HG02610 (cell line): ENCODE measurements at regions not wholly inside any gene's neighbourhood (a gene's known extent, or its start where the extent isn't known, plus 50 kb on each side); places are given as distances from the start of the nearest gene placed in this dataset.

Experiments used
- ATAC-seq: cut with Tn5 transposase; IDR thresholded peaks from one replicate; pipeline ENCODE4 v1.9.1; 2021; ENCODE audit warnings: mild to moderate bottlenecking, moderate library complexity; ENCODE audit not compliant: unreplicated experiment

- no peak for ATAC-seq
Measured at GRCh38 chr13:89903115-89903514, 1444.4 kb upstream of the MIR17HG start.

GRCh38 chr13:89910166-89910565 lies 1437.3 kb upstream of the MIR17HG start:
- ATAC-seq = no peak

- no peak for ATAC-seq
Measured at GRCh38 chr13:89916551-89916950, 1430.9 kb upstream of the MIR17HG start.

GRCh38 chr13:89920461-89920860 lies 1427.0 kb upstream of the MIR17HG start:
- ATAC-seq = no peak

- ATAC-seq = no peak
Measured at GRCh38 chr13:89923052-89923451, 1424.4 kb upstream of the MIR17HG start.

- no peak for ATAC-seq
Measured at GRCh38 chr13:89923736-89924135, 1423.8 kb upstream of the MIR17HG start.

GRCh38 chr13:89925107-89925506 lies 1422.4 kb upstream of the MIR17HG start:
- peak; percentile 48 for ATAC-seq

GRCh38 chr13:89930861-89931260 lies 1416.6 kb upstream of the MIR17HG start:
- ATAC-seq = no peak

GRCh38 chr13:89932902-89933301 lies 1414.6 kb upstream of the MIR17HG start:
- no peak for ATAC-seq

- no peak for ATAC-seq
Measured at GRCh38 chr13:89936256-89936655, 1411.2 kb upstream of the MIR17HG start.

GRCh38 chr13:89937420-89937819 lies 1410.1 kb upstream of the MIR17HG start:
- ATAC-seq = no peak

- no peak for ATAC-seq
Measured at GRCh38 chr13:89940383-89940782, 1407.1 kb upstream of the MIR17HG start.

GRCh38 chr13:89943139-89943538 lies 1404.3 kb upstream of the MIR17HG start:
- no peak for ATAC-seq

- ATAC-seq = no peak
Measured at GRCh38 chr13:89950225-89950624, 1397.3 kb upstream of the MIR17HG start.

GRCh38 chr13:89951341-89951740 lies 1396.1 kb upstream of the MIR17HG start:
- ATAC-seq = no peak

- ATAC-seq = no peak
Measured at GRCh38 chr13:89953581-89953980, 1393.9 kb upstream of the MIR17HG start.

- ATAC-seq = no peak
Measured at GRCh38 chr13:89955773-89956172, 1391.7 kb upstream of the MIR17HG start.

- ATAC-seq = no peak
Measured at GRCh38 chr13:89959074-89959473, 1388.4 kb upstream of the MIR17HG start.

GRCh38 chr13:89965252-89965651 lies 1382.2 kb upstream of the MIR17HG start:
- ATAC-seq = no peak

GRCh38 chr13:89966524-89966923 lies 1381.0 kb upstream of the MIR17HG start:
- ATAC-seq = no peak

GRCh38 chr13:89967701-89968100 lies 1379.8 kb upstream of the MIR17HG start:
- ATAC-seq = no peak

GRCh38 chr13:89968470-89968869 lies 1379.0 kb upstream of the MIR17HG start:
- no peak for ATAC-seq

- ATAC-seq = no peak
Measured at GRCh38 chr13:89970353-89970709, 1377.2 kb upstream of the MIR17HG start.

- no peak for ATAC-seq
Measured at GRCh38 chr13:89977203-89977602, 1370.3 kb upstream of the MIR17HG start.
